ENCODE measurements at regions not wholly inside any gene's neighbourhood (a gene's known extent, or its start where the extent isn't known, plus 50 kb on each side); places are given as distances from the start of the nearest gene placed in this dataset.

DNA sequence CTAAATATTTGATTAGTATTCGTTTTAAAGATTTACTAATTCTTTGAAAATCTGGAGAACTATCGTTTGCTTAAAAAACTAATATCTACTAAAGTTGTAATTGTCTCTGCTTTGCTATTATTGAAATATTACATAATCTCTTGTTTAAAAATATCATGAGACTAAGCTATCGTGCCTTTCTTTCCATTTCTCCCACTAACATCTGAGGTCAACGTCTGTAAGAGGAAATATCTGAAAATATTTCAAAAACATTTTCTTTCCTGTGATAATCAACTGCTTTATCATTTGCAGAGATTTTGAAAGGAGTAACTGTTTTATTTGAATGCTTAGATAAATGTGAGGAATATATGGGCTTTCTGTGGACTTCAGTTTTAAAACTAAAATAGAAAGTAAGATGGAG lies 694.1 kb downstream of the USP25 start:
- Histone ChIP-seq H3K27ac (replicated peaks; ENCODE audit: low read length) (no peak overlapping the region), H3K27me3 (ENCODE audit: control insufficient read depth in 3 of 3, insufficient read depth in 3 of 3, low read depth in 1 of 3, low read length in 3 of 3) (no peaks in the 10 kb centered on the region), H3K4ac (ENCODE audit: low read length) (no peak overlapping the region), H3K36me3 (replicated peaks in 1 of 2; ENCODE audit: control insufficient read depth in 2 of 2, insufficient read depth in 2 of 2, low read length in 2 of 2) (no peaks in the 10 kb centered on the region), H4K91ac (ENCODE audit: low read depth, low read length, poor library complexity) (no peak overlapping the region), H3K4me1 (ENCODE audit: control insufficient read depth in 2 of 2, insufficient read depth in 1 of 2, low read depth in 1 of 2, low read length in 2 of 2) (peaks cover 0 to 10% of the 10 kb centered on the region in 2 donors), H3K23ac (ENCODE audit: low read depth, low read length, poor library complexity) (no peak overlapping the region), H3K9me3 (replicated peaks in 1 of 2; ENCODE audit: control insufficient read depth in 2 of 2, insufficient read depth in 1 of 2, low read depth in 1 of 2, low read length in 2 of 2) (peaks cover 0 to 2% of the 10 kb centered on the region in 2 donors), H2AK5ac (ENCODE audit: low read depth, low read length) (no peak overlapping the region), H2BK15ac (ENCODE audit: low read length) (no peak overlapping the region), H2BK120ac (ENCODE audit: low read depth, low read length) (no peak overlapping the region), H3K9ac (ENCODE audit: low read depth, low read length, poor library complexity) (no peak overlapping the region), H3K4me3 (ENCODE audit: low read length in 2 of 2) (no peak overlapping the region), H2BK12ac (ENCODE audit: low read length) (no peak overlapping the region), H3K14ac (ENCODE audit: low read length) (no peak overlapping the region), H2AFZ (ENCODE audit: low read length) (no peak overlapping the region), H2BK5ac (ENCODE audit: low read length) (no peak overlapping the region), H3K4me2 (ENCODE audit: insufficient read depth, low read length, poor library complexity, severe bottlenecking) (no peak overlapping the region), H4K8ac (ENCODE audit: low read depth, low read length) (no peak overlapping the region), H3K18ac (ENCODE audit: low read length) (no peak overlapping the region), H3K79me1 (ENCODE audit: low read depth, low read length) (no peaks in the 10 kb centered on the region)
- 100% methylated on average over 1 of the region's 4 CpGs; no CpG with 5 or more reads in 1 of the 2 donors for WGBS, 2 donors (ENCODE audit: extremely low coverage in 2 of 2, insufficient read length in 2 of 2, insufficient replicate concordance in 1 of 2)
- DNase-seq (ENCODE audit: low spot score), result no peak

DNA sequence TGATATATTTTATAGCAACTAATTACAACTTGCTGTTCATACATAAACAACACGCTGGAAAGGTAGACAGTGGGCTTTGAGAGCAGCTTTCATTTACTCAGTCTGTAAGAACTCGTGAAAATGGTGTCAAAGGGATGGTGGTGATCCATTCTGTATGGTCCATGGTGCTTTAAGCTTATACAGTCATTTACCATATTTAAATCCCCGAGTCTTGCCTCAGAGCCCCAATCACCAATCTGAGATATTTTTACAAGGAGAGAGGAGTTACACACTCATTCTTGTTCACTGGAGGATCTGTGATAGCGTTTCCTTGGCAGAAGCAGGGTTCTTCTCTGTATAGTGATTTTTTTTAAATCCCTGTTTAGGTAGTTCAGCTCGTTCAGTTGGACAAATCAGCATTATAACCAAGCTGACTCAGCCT lies 694.6 kb downstream of the USP25 start:
- Histone ChIP-seq H3K9me3 (replicated peaks in 1 of 2; ENCODE audit: control insufficient read depth in 2 of 2, insufficient read depth in 1 of 2, low read depth in 1 of 2, low read length in 2 of 2) (peaks cover 0 to 2% of the 10 kb centered on the region in 2 donors), H3K4me2 (ENCODE audit: insufficient read depth, low read length, poor library complexity, severe bottlenecking) (no peak overlapping the region), H3K18ac (ENCODE audit: low read length) (no peak overlapping the region), H3K9ac (ENCODE audit: low read depth, low read length, poor library complexity) (no peak overlapping the region), H3K36me3 (replicated peaks in 1 of 2; ENCODE audit: control insufficient read depth in 2 of 2, insufficient read depth in 2 of 2, low read length in 2 of 2) (no peaks in the 10 kb centered on the region), H3K4me3 (ENCODE audit: low read length in 2 of 2) (no peak overlapping the region), H3K23ac (ENCODE audit: low read depth, low read length, poor library complexity) (no peak overlapping the region), H3K4me1 (ENCODE audit: control insufficient read depth in 2 of 2, insufficient read depth in 1 of 2, low read depth in 1 of 2, low read length in 2 of 2) (peaks cover 0 to 10% of the 10 kb centered on the region in 2 donors), H3K79me1 (ENCODE audit: low read depth, low read length) (no peaks in the 10 kb centered on the region), H2BK120ac (ENCODE audit: low read depth, low read length) (no peak overlapping the region), H4K8ac (ENCODE audit: low read depth, low read length) (no peak overlapping the region), H2AFZ (ENCODE audit: low read length) (no peak overlapping the region), H4K91ac (ENCODE audit: low read depth, low read length, poor library complexity) (no peak overlapping the region), H3K4ac (ENCODE audit: low read length) (no peak overlapping the region), H2BK12ac (ENCODE audit: low read length) (no peak overlapping the region), H3K14ac (ENCODE audit: low read length) (no peak overlapping the region), H2BK5ac (ENCODE audit: low read length) (no peak overlapping the region), H3K27ac (replicated peaks; ENCODE audit: low read length) (no peak overlapping the region), H2AK5ac (ENCODE audit: low read depth, low read length) (no peak overlapping the region), H2BK15ac (ENCODE audit: low read length) (no peak overlapping the region), H3K27me3 (ENCODE audit: control insufficient read depth in 3 of 3, insufficient read depth in 3 of 3, low read depth in 1 of 3, low read length in 3 of 3) (no peaks in the 10 kb centered on the region)
- no peak for DNase-seq (ENCODE audit: low spot score)
- no CpG with 5 or more reads among the region's 5 CpGs for WGBS, 2 donors (ENCODE audit: extremely low coverage in 2 of 2, insufficient read length in 2 of 2, insufficient replicate concordance in 1 of 2)

GRCh38 chr21:16425376-16425775 lies 695.6 kb downstream of the USP25 start:
- Histone ChIP-seq H2AK5ac (ENCODE audit: low read depth, low read length) (no peak overlapping the region), H2BK5ac (ENCODE audit: low read length) (no peak overlapping the region), H4K91ac (ENCODE audit: low read depth, low read length, poor library complexity) (no peak overlapping the region), H2BK120ac (ENCODE audit: low read depth, low read length) (no peak overlapping the region), H3K4me3 (ENCODE audit: low read length in 2 of 2) (no peak overlapping the region), H3K79me1 (ENCODE audit: low read depth, low read length) (no peaks in the 10 kb centered on the region), H3K23ac (ENCODE audit: low read depth, low read length, poor library complexity) (no peak overlapping the region), H3K9ac (ENCODE audit: low read depth, low read length, poor library complexity) (no peak overlapping the region), H2BK15ac (ENCODE audit: low read length) (no peak overlapping the region), H3K9me3 (replicated peaks in 1 of 2; ENCODE audit: control insufficient read depth in 2 of 2, insufficient read depth in 1 of 2, low read depth in 1 of 2, low read length in 2 of 2) (peaks cover 0 to under 1% of the 10 kb centered on the region in 2 donors), H2AFZ (ENCODE audit: low read length) (no peak overlapping the region), H2BK12ac (ENCODE audit: low read length) (no peak overlapping the region), H4K8ac (ENCODE audit: low read depth, low read length) (no peak overlapping the region), H3K27ac (replicated peaks; ENCODE audit: low read length) (no peak overlapping the region), H3K27me3 (ENCODE audit: control insufficient read depth in 3 of 3, insufficient read depth in 3 of 3, low read depth in 1 of 3, low read length in 3 of 3) (no peaks in the 10 kb centered on the region), H3K14ac (ENCODE audit: low read length) (no peak overlapping the region), H3K4ac (ENCODE audit: low read length) (no peak overlapping the region), H3K36me3 (replicated peaks in 1 of 2; ENCODE audit: control insufficient read depth in 2 of 2, insufficient read depth in 2 of 2, low read length in 2 of 2) (no peaks in the 10 kb centered on the region), H3K4me1 (ENCODE audit: control insufficient read depth in 2 of 2, insufficient read depth in 1 of 2, low read depth in 1 of 2, low read length in 2 of 2) (peaks cover 0 to 2% of the 10 kb centered on the region in 2 donors), H3K4me2 (ENCODE audit: insufficient read depth, low read length, poor library complexity, severe bottlenecking) (no peak overlapping the region), H3K18ac (ENCODE audit: low read length) (no peak overlapping the region)
- no peak for DNase-seq (ENCODE audit: low spot score)

GRCh38 chr21:16426936-16427335 lies 697.2 kb downstream of the USP25 start:
- no peak overlapping the region for H3K18ac ChIP-seq (ENCODE audit: low read length)
- H3K27ac ChIP-seq (replicated peaks; ENCODE audit: low read length), result no peak overlapping the region
- H4K8ac ChIP-seq (ENCODE audit: low read depth, low read length), result no peak overlapping the region
- H3K9ac ChIP-seq (ENCODE audit: low read depth, low read length, poor library complexity), result no peak overlapping the region
- H3K23ac ChIP-seq (ENCODE audit: low read depth, low read length, poor library complexity), result no peak overlapping the region
- DNase-seq (ENCODE audit: low spot score), result no peak
- H2BK15ac ChIP-seq (ENCODE audit: low read length), result no peak overlapping the region
- WGBS, 2 donors (ENCODE audit: extremely low coverage in 2 of 2, insufficient read length in 2 of 2, insufficient replicate concordance in 1 of 2), result no CpG with 5 or more reads among the region's 6 CpGs
- no peaks in the 10 kb centered on the region for H3K4me1 ChIP-seq (ENCODE audit: control insufficient read depth in 2 of 2, insufficient read depth in 1 of 2, low read depth in 1 of 2, low read length in 2 of 2)
- H2BK12ac ChIP-seq (ENCODE audit: low read length), result no peak overlapping the region
- no peak overlapping the region for H2AK5ac ChIP-seq (ENCODE audit: low read depth, low read length)
- H2BK120ac ChIP-seq (ENCODE audit: low read depth, low read length), result no peak overlapping the region
- H3K4ac ChIP-seq (ENCODE audit: low read length), result no peak overlapping the region
- H3K4me2 ChIP-seq (ENCODE audit: insufficient read depth, low read length, poor library complexity, severe bottlenecking), result no peak overlapping the region
- no peak overlapping the region for H2AFZ ChIP-seq (ENCODE audit: low read length)
- H4K91ac ChIP-seq (ENCODE audit: low read depth, low read length, poor library complexity), result no peak overlapping the region
- no peak overlapping the region for H3K4me3 ChIP-seq (ENCODE audit: low read length in 2 of 2)
- no peaks in the 10 kb centered on the region for H3K9me3 ChIP-seq (replicated peaks in 1 of 2; ENCODE audit: control insufficient read depth in 2 of 2, insufficient read depth in 1 of 2, low read depth in 1 of 2, low read length in 2 of 2)
- H3K27me3 ChIP-seq (ENCODE audit: control insufficient read depth in 3 of 3, insufficient read depth in 3 of 3, low read depth in 1 of 3, low read length in 3 of 3), result no peaks in the 10 kb centered on the region
- H3K79me1 ChIP-seq (ENCODE audit: low read depth, low read length), result no peaks in the 10 kb centered on the region
- no peaks in the 10 kb centered on the region for H3K36me3 ChIP-seq (replicated peaks in 1 of 2; ENCODE audit: control insufficient read depth in 2 of 2, insufficient read depth in 2 of 2, low read length in 2 of 2)
- H2BK5ac ChIP-seq (ENCODE audit: low read length), result no peak overlapping the region
- no peak overlapping the region for H3K14ac ChIP-seq (ENCODE audit: low read length)

Data from neuronal stem cell (in vitro differentiated cells).